Rectal smooth muscle tissue (tissue), 1 donor: ENCODE measurements at regions not wholly inside any gene's neighbourhood (a gene's known extent, or its start where the extent isn't known, plus 50 kb on each side); places are given as distances from the start of the nearest gene placed in this dataset.
"Not testable (repeated sequence)": the region's sequence is repeated elsewhere in the genome, so short reads cannot be mapped to it uniquely, and the experiment has no call there.

Experiments used
- H3K27ac ChIP-seq: one replicate; pipeline ENCODE4 v1.7.0; 2013; ENCODE audit warnings: low read depth, low read length, inconsistent platforms
- H3K27me3 ChIP-seq: one replicate; pipeline ENCODE4 v1.7.0; 2013; ENCODE audit warnings: low read length; ENCODE audit not compliant: control insufficient read depth, insufficient read depth
- H3K36me3 ChIP-seq: one replicate; pipeline ENCODE4 v1.7.0; 2013; ENCODE audit warnings: low read length; ENCODE audit not compliant: control insufficient read depth, insufficient read depth
- H3K4me1 ChIP-seq: one replicate; pipeline ENCODE4 v1.7.0; 2013; ENCODE audit warnings: low read length; ENCODE audit not compliant: control insufficient read depth, insufficient read depth
- H3K4me3 ChIP-seq: one replicate; pipeline ENCODE4 v1.7.0; 2013; ENCODE audit warnings: low read length
- H3K9ac ChIP-seq: one replicate; pipeline ENCODE4 v1.7.0; 2013; ENCODE audit warnings: low read length

- Histone ChIP-seq H3K27ac (no peak overlapping the region), H3K4me3 (no peak overlapping the region)
These were observed 724.6 kb upstream of the NRP1 start for GRCh38 chr10:34058845-34059614.

DNA sequence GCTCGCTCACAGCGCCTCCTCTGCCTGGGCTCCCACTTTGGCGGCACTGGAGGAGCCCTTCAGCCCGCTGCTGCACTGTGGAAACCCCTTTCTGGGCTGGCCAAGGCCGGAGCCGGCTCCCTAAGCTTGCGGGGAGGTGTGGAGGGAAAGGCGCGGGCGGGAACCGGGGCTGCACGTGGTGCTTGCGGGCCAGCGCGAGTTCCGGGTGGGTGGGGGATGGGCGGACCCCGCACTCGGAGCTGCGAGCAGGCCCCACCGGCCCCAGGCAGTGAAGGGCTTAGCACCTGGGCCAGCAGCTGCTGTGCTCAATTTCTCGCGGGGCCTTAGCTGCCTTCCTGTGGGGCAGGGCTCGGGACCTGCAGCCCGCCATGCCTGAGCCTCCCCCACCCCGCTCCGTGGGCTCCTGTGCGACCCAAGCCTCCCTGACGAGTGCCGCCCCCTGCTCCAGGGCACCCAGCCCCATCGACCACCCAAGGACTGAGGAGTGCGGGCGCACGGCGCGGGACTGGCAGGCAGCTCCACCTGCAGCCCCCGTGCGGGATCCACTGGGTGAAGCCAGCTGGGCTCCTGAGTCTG, 721.0 kb upstream of the NRP1 start:
- not testable (repeated sequence) for H3K36me3 ChIP-seq, H3K4me1 ChIP-seq, H3K9ac ChIP-seq, H3K27ac ChIP-seq, H3K4me3 ChIP-seq, H3K27me3 ChIP-seq

More at GRCh38 chr10:34058845-34059614, 724.6 kb upstream of the NRP1 start:
- Histone ChIP-seq H3K36me3 (no peaks in the 10 kb centered on the region), H3K9ac (no peak overlapping the region), H3K27me3 (no peaks in the 10 kb centered on the region), H3K4me1 (no peaks in the 10 kb centered on the region)

GRCh38 chr10:34049887-34050286, 715.4 kb upstream of the NRP1 start:
- no peaks in the 10 kb centered on the region for H3K4me1 ChIP-seq
- no peaks in the 10 kb centered on the region for H3K27me3 ChIP-seq
- no peak overlapping the region for H3K27ac ChIP-seq
- H3K9ac ChIP-seq: no peak overlapping the region
- H3K36me3 ChIP-seq: no peaks in the 10 kb centered on the region
- no peak overlapping the region for H3K4me3 ChIP-seq

DNA sequence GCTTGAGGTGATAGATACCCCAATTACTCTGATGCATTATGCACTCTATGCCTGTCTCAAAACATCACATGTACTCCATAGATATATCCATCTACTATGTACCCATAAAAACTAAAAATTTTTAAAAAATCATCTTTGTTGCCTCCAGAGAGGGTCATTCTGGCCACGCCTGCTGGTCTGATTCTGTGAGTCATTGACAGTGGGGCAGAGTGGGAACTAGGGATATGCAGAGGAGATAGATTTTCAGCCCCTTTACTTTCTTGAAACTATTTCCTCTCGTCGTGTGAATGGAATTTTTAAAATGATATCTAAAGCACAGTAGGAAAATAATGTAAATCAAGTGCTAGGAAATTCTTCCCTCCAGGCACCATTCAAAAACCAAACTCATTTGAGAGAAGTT, 715.0 kb upstream of the NRP1 start:
- H3K4me1 ChIP-seq: no peaks in the 10 kb centered on the region
- no peak overlapping the region for H3K27ac ChIP-seq
- H3K36me3 ChIP-seq: no peaks in the 10 kb centered on the region
- H3K4me3 ChIP-seq: no peak overlapping the region
- no peak overlapping the region for H3K9ac ChIP-seq
- H3K27me3 ChIP-seq: no peaks in the 10 kb centered on the region

DNA sequence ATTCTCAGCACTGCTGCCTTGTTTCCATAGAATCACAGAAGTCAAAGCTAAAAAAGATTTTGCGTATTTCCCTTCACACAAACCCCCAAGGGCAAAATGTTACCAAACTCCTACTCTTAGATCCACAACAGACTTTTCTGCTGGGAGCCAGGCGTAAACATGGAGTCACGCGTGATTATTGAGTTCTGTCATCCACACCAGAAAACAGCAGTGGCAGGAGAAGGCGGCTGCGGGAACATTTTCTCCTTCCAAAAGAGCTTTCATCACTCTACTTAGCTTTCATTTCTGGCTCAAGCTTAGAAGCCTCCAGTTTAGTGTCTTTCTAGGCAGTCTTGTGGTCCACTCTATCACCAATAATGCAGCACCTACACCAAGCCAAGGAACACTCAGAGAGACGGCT, 712.9 kb upstream of the NRP1 start:
- H3K27ac ChIP-seq: no peak overlapping the region
- H3K4me3 ChIP-seq: no peak overlapping the region
- no peaks in the 10 kb centered on the region for H3K27me3 ChIP-seq
- no peaks in the 10 kb centered on the region for H3K4me1 ChIP-seq
- no peak overlapping the region for H3K9ac ChIP-seq
- no peaks in the 10 kb centered on the region for H3K36me3 ChIP-seq

DNA sequence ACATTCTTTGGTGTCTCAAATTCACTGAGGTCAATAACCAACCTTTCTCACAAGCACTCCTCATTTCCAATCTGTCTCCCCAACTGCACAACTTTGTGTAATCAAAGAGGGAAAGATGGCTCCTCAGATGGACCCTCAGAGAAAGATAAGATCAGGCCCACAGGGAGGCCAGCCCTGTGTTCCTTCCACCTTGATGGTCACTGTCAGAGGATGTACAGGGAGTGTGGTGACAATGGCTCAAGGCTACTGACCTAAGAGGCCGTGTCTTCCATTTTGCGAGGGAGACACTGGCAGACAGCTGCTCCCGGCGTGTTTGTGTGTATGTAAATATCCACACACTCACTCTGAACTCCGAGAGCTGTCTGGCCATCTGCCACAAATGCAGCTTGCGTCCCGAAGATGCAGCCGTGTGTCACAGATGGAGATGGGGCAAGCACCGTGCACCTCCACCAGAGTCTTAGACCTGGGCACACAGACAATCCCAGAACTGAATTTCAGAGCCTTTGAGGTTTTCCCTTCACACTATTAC, 712.1 kb upstream of the NRP1 start:
- Histone ChIP-seq H3K4me1 (no peaks in the 10 kb centered on the region), H3K9ac (no peak overlapping the region), H3K27ac (no peak overlapping the region), H3K4me3 (no peak overlapping the region), H3K27me3 (no peaks in the 10 kb centered on the region), H3K36me3 (no peaks in the 10 kb centered on the region)

DNA sequence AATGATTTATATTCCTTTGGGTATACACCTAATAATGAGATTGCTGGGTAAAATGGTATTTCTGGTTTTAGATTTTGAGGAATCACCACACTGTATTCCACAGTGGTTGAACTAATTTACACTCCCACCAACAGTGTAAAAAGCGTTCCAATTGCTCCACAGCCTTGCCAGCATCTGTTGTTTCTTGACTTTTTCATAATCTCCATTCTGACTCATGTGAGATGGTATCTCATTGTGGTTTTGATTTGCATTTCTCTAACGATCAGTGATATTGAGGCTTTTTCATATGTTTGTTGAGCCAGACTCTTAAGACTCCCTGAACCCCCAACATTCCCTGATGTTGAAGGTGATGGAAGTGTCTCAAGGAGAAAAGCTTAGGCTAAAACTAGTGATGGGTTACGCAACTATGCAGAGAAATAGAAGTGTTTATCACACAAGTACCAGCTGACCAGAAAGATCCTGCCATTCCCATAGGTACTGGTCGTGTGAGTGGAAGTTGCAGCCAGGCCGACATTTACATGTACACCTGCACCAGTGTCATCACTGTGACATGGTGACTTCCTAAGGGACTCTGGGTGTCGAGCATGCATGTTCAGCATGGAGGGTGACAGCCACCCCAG, 711.2 kb upstream of the NRP1 start:
- Histone ChIP-seq H3K4me3 (no peak overlapping the region), H3K9ac (no peak overlapping the region), H3K36me3 (no peaks in the 10 kb centered on the region), H3K27ac (no peak overlapping the region), H3K4me1 (no peaks in the 10 kb centered on the region), H3K27me3 (no peaks in the 10 kb centered on the region)

DNA sequence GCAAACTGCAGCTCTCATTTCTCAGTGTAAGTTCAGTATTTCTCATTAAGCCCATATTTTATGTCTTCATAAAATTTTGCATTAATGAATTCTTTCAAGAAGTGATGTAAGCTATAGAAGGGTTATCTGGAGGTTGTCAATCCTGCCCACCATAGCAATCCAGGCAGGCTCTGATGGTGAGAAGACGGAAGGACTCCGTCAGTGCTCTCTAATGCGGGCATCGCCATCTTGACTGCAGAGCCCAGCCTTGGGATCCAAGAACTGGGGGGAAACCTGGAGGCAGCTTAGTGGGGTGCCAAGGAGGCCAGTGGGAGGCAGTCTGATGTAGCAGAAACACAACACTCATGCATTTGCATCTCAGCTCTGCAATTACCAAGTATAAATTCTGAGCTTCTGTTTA, 707.4 kb upstream of the NRP1 start:
- no peaks in the 10 kb centered on the region for H3K36me3 ChIP-seq
- H3K27me3 ChIP-seq: no peaks in the 10 kb centered on the region
- no peak overlapping the region for H3K27ac ChIP-seq
- H3K4me3 ChIP-seq: no peak overlapping the region
- H3K9ac ChIP-seq: no peak overlapping the region
- H3K4me1 ChIP-seq: no peaks in the 10 kb centered on the region

GRCh38 chr10:34037499-34037898, 703.0 kb upstream of the NRP1 start:
- no peak overlapping the region for H3K27ac ChIP-seq
- no peaks in the 10 kb centered on the region for H3K36me3 ChIP-seq
- no peak overlapping the region for H3K4me3 ChIP-seq
- no peak overlapping the region for H3K9ac ChIP-seq
- no peaks in the 10 kb centered on the region for H3K27me3 ChIP-seq
- H3K4me1 ChIP-seq: no peaks in the 10 kb centered on the region

GRCh38 chr10:34035241-34035790, 700.8 kb upstream of the NRP1 start:
- H3K4me1 ChIP-seq, H3K27ac ChIP-seq, H3K36me3 ChIP-seq, H3K27me3 ChIP-seq, H3K4me3 ChIP-seq, H3K9ac ChIP-seq: not testable (repeated sequence)

- Histone ChIP-seq H3K4me1 (no peaks in the 10 kb centered on the region), H3K36me3 (no peaks in the 10 kb centered on the region), H3K27ac (no peak overlapping the region), H3K4me3 (no peak overlapping the region), H3K27me3 (no peaks in the 10 kb centered on the region), H3K9ac (no peak overlapping the region)
These were observed 698.6 kb upstream of the NRP1 start for GRCh38 chr10:34033078-34033477.

DNA sequence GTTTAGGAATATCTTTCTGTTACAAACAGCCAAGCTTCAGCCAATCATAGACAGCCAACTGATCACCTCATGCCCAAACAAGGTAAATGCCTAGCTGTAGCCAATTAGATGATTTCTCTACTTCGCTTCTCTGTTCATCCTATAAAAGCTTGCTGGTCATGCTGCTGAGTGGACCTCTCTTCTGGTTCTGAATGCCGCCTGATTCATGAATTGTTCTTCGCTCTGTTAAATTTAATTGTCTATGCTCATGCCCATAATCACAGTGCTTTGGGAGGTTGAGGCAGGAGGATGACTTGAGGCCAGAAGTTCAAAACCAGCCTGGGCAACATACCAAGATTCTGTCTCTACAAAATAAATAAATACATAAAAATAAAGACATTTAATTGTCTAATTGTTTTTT, 698.1 kb upstream of the NRP1 start:
- H3K27ac ChIP-seq: no peak overlapping the region
- H3K9ac ChIP-seq: no peak overlapping the region
- no peaks in the 10 kb centered on the region for H3K4me1 ChIP-seq
- H3K27me3 ChIP-seq: no peaks in the 10 kb centered on the region
- no peak overlapping the region for H3K4me3 ChIP-seq
- no peaks in the 10 kb centered on the region for H3K36me3 ChIP-seq
